K562 (cell line): ENCODE measurements at regions not wholly inside any gene's neighbourhood (a gene's known extent, or its start where the extent isn't known, plus 50 kb on each side); places are given as distances from the start of the nearest gene placed in this dataset.

Experiments used
- ATAC-seq: fragments of 200-7000 bp; cut with Tn5 transposase; 3 replicates; pipeline ENCODE4 v1.9.1; 2020; ENCODE audit warnings: moderate library complexity
- BruUV-seq: library from RNA; stranded (reverse); fragments of 400-500 nt; replicated peaks from 2 replicates; lab custom pipeline; 2021; lab: Mats Ljungman, UMichigan
- CTCF ChIA-PET: fragments of 300-600 bp; formaldehyde crosslinking; extraction: SDS; loops from one replicate; lab custom pipeline; 2021; ENCODE audit warnings: low intra/inter-chr PET ratio; lab: Yijun Ruan, JAX
- POLR2A ChIA-PET: fragments of 300-600, 350-650 bp; sonication (Branson Sonifier 250); formaldehyde crosslinking; extraction: SDS; loops from one replicate; lab custom pipeline; 2021; ENCODE audit warnings: antibody characterized with exemption, inconsistent platforms; lab: Yijun Ruan, JAX
- DNase-seq, 4 experiments: peaks; one replicate each; pipeline versions ENCODE4 v3.0.0 to v3.0.0-alpha.2; 2011 to 2018; ENCODE audit warnings: low spot score in 3 of 4, mixed read lengths in 3 of 4; ENCODE audit errors: extremely low read depth in 1 of 4
- FAIRE-seq: peaks from 2 replicates; lab custom pipeline; 2011; peaks lifted over from hg19 to GRCh38; lab: Jason Lieb, UNC
- H2AFZ ChIP-seq: 2 replicates; pipeline ENCODE4 v1.6.0; 2011; ENCODE audit warnings: low read depth, low read length, control low read depth, inconsistent platforms
- H3K27ac ChIP-seq: fragments of 200-600 bp; 3 replicates; pipeline ENCODE4 v1.8.0; 2011; ENCODE audit warnings: low read depth, mild to moderate bottlenecking, control low read depth, inconsistent platforms, low read length, moderate library complexity, mixed read lengths; ENCODE audit errors: extremely low read depth
- H3K27me3 ChIP-seq, 2 experiments: fragments of 300-600 bp in 1 of 2; 2 replicates in 1 of 2; 3 replicates in 1 of 2; pipeline versions ENCODE4 v1.6.0 to v1.8.0; 2011; ENCODE audit warnings: inconsistent platforms in 2 of 2, low read length in 2 of 2, mild to moderate bottlenecking in 1 of 2, mixed read lengths in 1 of 2, moderate library complexity in 1 of 2; ENCODE audit not compliant: control insufficient read depth in 2 of 2, insufficient read depth in 2 of 2
- H3K36me3 ChIP-seq: fragments of 300-600 bp; 3 replicates; pipeline ENCODE4 v1.8.0; 2011; ENCODE audit warnings: mild to moderate bottlenecking, low read length, inconsistent platforms; ENCODE audit not compliant: control insufficient read depth, insufficient read depth
- H3K4me1 ChIP-seq, 2 experiments: fragments of 200-600 bp in 1 of 2; replicated peaks in 1 of 2; 2 replicates in 1 of 2; 3 replicates in 1 of 2; pipeline versions ENCODE4 v1.5.1 to v1.8.0; 2011; ENCODE audit warnings: inconsistent platforms in 2 of 2, low read length in 2 of 2, mild to moderate bottlenecking in 1 of 2, mixed read lengths in 1 of 2, moderate library complexity in 1 of 2; ENCODE audit not compliant: control insufficient read depth in 2 of 2, insufficient read depth in 2 of 2
- H3K4me2 ChIP-seq: 2 replicates; pipeline ENCODE4 v1.6.1; 2011; ENCODE audit warnings: low read length, control low read depth, inconsistent platforms, mixed read lengths; ENCODE audit not compliant: insufficient read depth
- H3K4me3 ChIP-seq: fragments of 200-600 bp; sonication (generic), shearing (Covaris generic); 2 replicates; pipeline ENCODE4 v1.5.1; 2016; ENCODE audit warnings: control low read depth, inconsistent platforms
- H3K79me2 ChIP-seq: fragments of 200-600 bp; 3 replicates; pipeline ENCODE4 v1.8.0; 2011; ENCODE audit warnings: low read length, inconsistent platforms; ENCODE audit not compliant: control insufficient read depth, insufficient read depth
- H3K9ac ChIP-seq, 2 experiments: 2 replicates each; pipeline versions ENCODE4 v1.6.0 to v1.6.1; 2011; ENCODE audit warnings: low read depth in 2 of 2, low read length in 2 of 2, control low read depth in 1 of 2, inconsistent platforms in 1 of 2, mild to moderate bottlenecking in 1 of 2, mixed read lengths in 1 of 2; ENCODE audit not compliant: insufficient read depth in 1 of 2
- H3K9me1 ChIP-seq: one replicate; pipeline ENCODE4 v1.6.0; 2011; ENCODE audit warnings: inconsistent platforms, mild to moderate bottlenecking, low read length, moderate library complexity; ENCODE audit not compliant: control insufficient read depth, insufficient read depth
- H3K9me3 ChIP-seq: replicated peaks from 2 replicates; pipeline ENCODE4 v1.5.1; 2011; ENCODE audit warnings: low read depth, low read length, inconsistent platforms; ENCODE audit not compliant: control insufficient read depth, insufficient read depth
- H4K20me1 ChIP-seq: replicated peaks from 2 replicates; pipeline ENCODE4 v1.6.1; 2011; ENCODE audit warnings: low read length, inconsistent platforms, mixed read lengths; ENCODE audit not compliant: control insufficient read depth, insufficient read depth
- ATF1 ChIP-seq, 2 experiments: fragments of 450-650 bp in 1 of 2; IDR thresholded peaks; 2 replicates each; pipeline ENCODE4 v1.6.1; 2016; ENCODE audit warnings: missing compliant biosample characterization in 1 of 2, missing genetic modification characterization in 1 of 2
- BHLHE40 ChIP-seq: IDR thresholded peaks from 2 replicates; pipeline ENCODE4 v1.6.1; 2011; ENCODE audit warnings: low read length, improper control_type of control experiment
- BRD9 ChIP-seq: fragments of 450-650 bp; IDR thresholded peaks from 2 replicates; pipeline ENCODE4 v1.6.1; 2018; ENCODE audit warnings: low read depth; ENCODE audit not compliant: partially characterized antibody
- GATA2 ChIP-seq: sonication (generic); formaldehyde crosslinking; IDR thresholded peaks from 2 replicates; pipeline ENCODE4 v1.4.0; 2020; ENCODE audit warnings: mild to moderate bottlenecking, missing genetic modification reagents
- HDAC8 ChIP-seq: fragments of 450-650 bp; IDR thresholded peaks from 2 replicates; pipeline ENCODE4 v1.6.1; 2016; ENCODE audit warnings: mild to moderate bottlenecking, missing genetic modification characterization, moderate library complexity, missing compliant biosample characterization
- KAT7 ChIP-seq: sonication (generic); formaldehyde crosslinking; IDR thresholded peaks from 2 replicates; pipeline ENCODE4 v1.8.0; 2022; ENCODE audit warnings: missing genetic modification reagents, mild to moderate bottlenecking, borderline replicate concordance
- KDM4B ChIP-seq, 2 experiments: fragments of 450-650 bp in 1 of 2; sonication (generic) in 1 of 2; IDR thresholded peaks; 2 replicates each; pipeline ENCODE4 v1.6.1; 2016 to 2017; ENCODE audit warnings: borderline replicate concordance in 2 of 2, antibody characterized with exemption in 1 of 2, low read depth in 1 of 2, mild to moderate bottlenecking in 1 of 2
- MTA2 ChIP-seq: fragments of 450-650 bp; IDR thresholded peaks from 2 replicates; pipeline ENCODE4 v1.6.1; 2016; ENCODE audit warnings: low read depth
- PHB ChIP-seq: fragments of 250-450 bp; sonication (Bioruptor Pico); IDR thresholded peaks from 2 replicates; pipeline ENCODE4 v1.5.0; 2021
- POLR2AphosphoS2 ChIP-seq: IDR thresholded peaks from 2 replicates; pipeline ENCODE4 v1.6.1; 2012; ENCODE audit warnings: low read length, improper control_type of control experiment
- PYGO2 ChIP-seq: fragments of 450-650 bp; IDR thresholded peaks from 2 replicates; pipeline ENCODE4 v1.6.1; 2016; ENCODE audit warnings: mild to moderate bottlenecking, missing genetic modification characterization, moderate library complexity, missing compliant biosample characterization
- SRSF9 ChIP-seq: fragments of 200-400 bp; formaldehyde crosslinking; IDR thresholded peaks from 2 replicates; pipeline ENCODE4 v1.6.1; 2017; ENCODE audit warnings: low read depth, low read length, borderline replicate concordance
- TCF7 ChIP-seq: sonication (generic); IDR thresholded peaks from 2 replicates; pipeline ENCODE4 v1.6.1; 2016; ENCODE audit warnings: antibody characterized with exemption, borderline replicate concordance
- TEAD1 ChIP-seq, 2 experiments: fragments of 450-650 bp in 1 of 2; sonication (generic) in 1 of 2; formaldehyde crosslinking; IDR thresholded peaks; 2 replicates each; pipeline versions ENCODE4 v1.4.0 to v1.8.0; 2020 to 2022; ENCODE audit warnings: mild to moderate bottlenecking in 2 of 2, missing genetic modification reagents in 1 of 2
- THRAP3 ChIP-seq: fragments of 450-650 bp; IDR thresholded peaks from 2 replicates; pipeline ENCODE4 v1.6.1; 2016; ENCODE audit warnings: mild to moderate bottlenecking, inconsistent platforms, borderline replicate concordance
- THRB ChIP-seq: fragments of 450-650 bp; formaldehyde crosslinking; conservative IDR thresholded peaks from 2 replicates; pipeline ENCODE4 v1.4.0; 2022; ENCODE audit warnings: mild to moderate bottlenecking, missing genetic modification characterization
- XRCC3 ChIP-seq: fragments of 450-650 bp; IDR thresholded peaks from 2 replicates; pipeline ENCODE4 v1.6.1; 2017; ENCODE audit warnings: mild to moderate bottlenecking, moderate library complexity
- ZBTB49 ChIP-seq: sonication (generic); formaldehyde crosslinking; IDR thresholded peaks from 2 replicates; pipeline ENCODE4 v1.8.0; 2022; ENCODE audit warnings: missing genetic modification reagents, mild to moderate bottlenecking, borderline replicate concordance
- ZNF445 ChIP-seq: fragments of 250-450 bp; sonication (Bioruptor Pico); IDR thresholded peaks from 2 replicates; pipeline ENCODE4 v1.4.0; 2020; ENCODE audit warnings: low read depth, mild to moderate bottlenecking, moderate library complexity
- WGBS: fragments of 100-300 bp; shearing (Covaris generic); methylation state at CpG from one replicate; pipeline ENCODE4 v1.1.6; 2016; ENCODE audit warnings: low coverage, mixed read lengths; ENCODE audit not compliant: insufficient coverage; ENCODE audit errors: missing lambda C conversion rate; 5-methylcytosine and 5-hydroxymethylcytosine counted together
- in situ Hi-C: fragments of 300-500 bp; cut with MboI; formaldehyde crosslinking; loops from 4 replicates; pipeline ENCODE4 v1.15.0; 2018; ENCODE audit warnings: inconsistent platforms, mixed read lengths
- intact Hi-C: fragments of 100-400 bp; cut with micrococcal nuclease; formaldehyde crosslinking; loops from 2 replicates; pipeline ENCODE4 v1.14.2; 2022

- FAIRE-seq (no peak), ATAC-seq (no peak), DNase-seq (no peak)
- Histone ChIP-seq H3K36me3 (no peaks in the 10 kb centered on the region), H4K20me1 (no peaks in the 10 kb centered on the region), H3K9ac (no peak overlapping the region), H2AFZ (no peak overlapping the region), H3K79me2 (no peaks in the 10 kb centered on the region), H3K27me3 (no peaks in the 10 kb centered on the region; a peak in 1 of 5 replicates), H3K9me3 (no peaks in the 10 kb centered on the region), H3K4me1 (no peaks in the 10 kb centered on the region), H3K9me1 (no peaks in the 10 kb centered on the region), H3K27ac (no peak overlapping the region), H3K4me3 (no peak overlapping the region), H3K4me2 (no peak overlapping the region)
- ChIA-PET CTCF (no interaction called here), POLR2A (no interaction called here)
- TF ChIP-seq BHLHE40 (no peak), HDAC8 (tag) (no peak), TEAD1 (CRISPR knock-in tag; IDR thresholded peaks at IDR 0.05) (no peak), XRCC3 (no peak), MTA2 (no peak), GATA2 (no peak), THRB (CRISPR knock-in tag) (no peak), SRSF9 (no peak), KAT7 (CRISPR knock-in tag) (no peak), ZNF445 (CRISPR knock-in tag) (no peak), PYGO2 (tag) (no peak), ZBTB49 (CRISPR knock-in tag) (no peak), KDM4B (IDR thresholded peaks at IDR 0.05; ENCODE audit: borderline replicate concordance in 2 of 2, low read depth in 1 of 2) (no peak), ATF1 (CRISPR knock-in tag; IDR thresholded peaks at IDR 0.05) (no peak), ATF1 (tag; IDR thresholded peaks at IDR 0.05) (no peak), THRAP3 (no peak), TCF7 (no peak), BRD9 (no peak), POLR2AphosphoS2 (no peak), PHB (CRISPR knock-in tag) (no peak)
- WGBS: 0% methylated on average over 4 of the region's 4 CpGs
- intact Hi-C loops: no loop called here
- in situ Hi-C loops: no loop called here
- BruUV-seq: no TSS peak
Measured at GRCh38 chr15:59950603-59951388, 53.3 kb upstream of the FOXB1 start.
